Endothelial cell (in vitro differentiated cells): ENCODE measurements at regions not wholly inside any gene's neighbourhood (a gene's known extent, or its start where the extent isn't known, plus 50 kb on each side); places are given as distances from the start of the nearest gene placed in this dataset.
"Not testable (repeated sequence)": the region's sequence is repeated elsewhere in the genome, so short reads cannot be mapped to it uniquely, and the experiment has no call there.

Experiments
- DNase-seq: peaks from one replicate; pipeline ENCODE4 v3.0.0; 2021; ENCODE audit warnings: low spot score
- H3K27ac Mint-ChIP-seq: one replicate; pipeline ENCODE4 v1.8.0; 2021; ENCODE audit warnings: mixed read lengths, inconsistent platforms; ENCODE audit not compliant: unreplicated experiment
- H3K27me3 Mint-ChIP-seq: one replicate; pipeline ENCODE4 v1.8.0; 2021; ENCODE audit warnings: mild to moderate bottlenecking, moderate library complexity, mixed read lengths, inconsistent platforms; ENCODE audit not compliant: unreplicated experiment
- H3K36me3 Mint-ChIP-seq: one replicate; pipeline ENCODE4 v1.8.0; 2021; ENCODE audit warnings: mild to moderate bottlenecking, low read depth, mixed read lengths, inconsistent platforms; ENCODE audit not compliant: unreplicated experiment
- H3K4me1 Mint-ChIP-seq: one replicate; pipeline ENCODE4 v1.8.0; 2021; ENCODE audit warnings: mild to moderate bottlenecking, mixed read lengths, inconsistent platforms; ENCODE audit not compliant: unreplicated experiment
- H3K4me3 Mint-ChIP-seq: one replicate; pipeline ENCODE4 v1.8.0; 2021; ENCODE audit warnings: mild to moderate bottlenecking, mixed read lengths, inconsistent platforms; ENCODE audit not compliant: unreplicated experiment
- H3K9me3 Mint-ChIP-seq: one replicate; pipeline ENCODE4 v1.8.0; 2021; ENCODE audit warnings: mixed read lengths, inconsistent platforms; ENCODE audit not compliant: unreplicated experiment
- TF ChIP-seq, protein P1 (sequence below): fragments of 200-600 bp; sonication (generic); IDR thresholded peaks from one replicate; pipeline ENCODE4 v1.5.0; 2021; ENCODE audit warnings: antibody characterized with exemption; ENCODE audit not compliant: unreplicated experiment

DNA sequence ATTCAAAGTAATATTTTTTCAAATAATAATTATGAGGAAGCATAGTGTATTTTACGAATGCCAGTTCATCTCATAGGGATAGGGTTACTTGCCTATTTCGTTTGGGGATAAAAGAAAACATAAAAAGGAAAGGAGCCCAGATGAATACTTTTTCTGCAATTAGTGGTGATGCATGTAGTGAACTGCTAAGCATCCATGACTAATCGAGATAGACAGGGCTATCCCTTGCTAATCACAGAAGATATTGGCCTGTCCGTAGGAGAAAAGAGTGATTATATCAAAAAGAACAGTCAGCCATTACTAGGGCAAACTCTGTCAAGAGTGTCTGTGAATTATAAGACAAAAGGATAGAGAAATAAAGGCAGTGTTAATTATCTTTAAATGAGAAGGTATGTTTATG is 746.1 kb downstream of the C4orf33 start:
- Mint-ChIP-seq H3K27me3 (no peaks in the 10 kb centered on the region), H3K9me3 (no peaks in the 10 kb centered on the region), H3K27ac (no peak overlapping the region), H3K4me1 (no peaks in the 10 kb centered on the region), H3K4me3 (no peak overlapping the region), H3K36me3 (no peaks in the 10 kb centered on the region)
- TF ChIP-seq, protein P1, sequence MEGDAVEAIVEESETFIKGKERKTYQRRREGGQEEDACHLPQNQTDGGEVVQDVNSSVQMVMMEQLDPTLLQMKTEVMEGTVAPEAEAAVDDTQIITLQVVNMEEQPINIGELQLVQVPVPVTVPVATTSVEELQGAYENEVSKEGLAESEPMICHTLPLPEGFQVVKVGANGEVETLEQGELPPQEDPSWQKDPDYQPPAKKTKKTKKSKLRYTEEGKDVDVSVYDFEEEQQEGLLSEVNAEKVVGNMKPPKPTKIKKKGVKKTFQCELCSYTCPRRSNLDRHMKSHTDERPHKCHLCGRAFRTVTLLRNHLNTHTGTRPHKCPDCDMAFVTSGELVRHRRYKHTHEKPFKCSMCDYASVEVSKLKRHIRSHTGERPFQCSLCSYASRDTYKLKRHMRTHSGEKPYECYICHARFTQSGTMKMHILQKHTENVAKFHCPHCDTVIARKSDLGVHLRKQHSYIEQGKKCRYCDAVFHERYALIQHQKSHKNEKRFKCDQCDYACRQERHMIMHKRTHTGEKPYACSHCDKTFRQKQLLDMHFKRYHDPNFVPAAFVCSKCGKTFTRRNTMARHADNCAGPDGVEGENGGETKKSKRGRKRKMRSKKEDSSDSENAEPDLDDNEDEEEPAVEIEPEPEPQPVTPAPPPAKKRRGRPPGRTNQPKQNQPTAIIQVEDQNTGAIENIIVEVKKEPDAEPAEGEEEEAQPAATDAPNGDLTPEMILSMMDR = no peak
- no peak for DNase-seq

DNA sequence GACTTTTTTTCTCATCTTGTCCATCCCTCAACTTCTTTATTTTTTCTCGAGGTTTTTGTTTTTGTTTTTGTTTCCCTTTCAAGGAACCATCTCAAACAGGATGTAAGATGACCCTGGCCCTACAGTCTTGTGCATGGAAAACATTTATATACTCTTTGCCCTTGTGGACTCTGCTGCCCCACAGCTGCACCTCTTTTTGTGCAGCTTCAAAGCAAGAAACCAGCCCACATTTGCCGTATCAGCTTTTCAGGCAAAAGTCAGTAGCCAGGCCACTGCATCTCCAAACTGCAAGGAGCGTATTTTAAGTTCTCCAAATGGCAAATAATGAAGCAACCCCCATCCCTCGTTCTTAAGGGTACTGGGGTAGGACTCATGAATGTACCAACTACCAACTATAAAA is 756.5 kb downstream of the C4orf33 start:
- Mint-ChIP-seq H3K4me3 (no peak overlapping the region), H3K9me3 (no peaks in the 10 kb centered on the region), H3K36me3 (no peaks in the 10 kb centered on the region), H3K27me3 (no peaks in the 10 kb centered on the region), H3K27ac (no peak overlapping the region), H3K4me1 (no peaks in the 10 kb centered on the region)
- DNase-seq = no peak
- TF ChIP-seq, protein P1 = no peak

DNA sequence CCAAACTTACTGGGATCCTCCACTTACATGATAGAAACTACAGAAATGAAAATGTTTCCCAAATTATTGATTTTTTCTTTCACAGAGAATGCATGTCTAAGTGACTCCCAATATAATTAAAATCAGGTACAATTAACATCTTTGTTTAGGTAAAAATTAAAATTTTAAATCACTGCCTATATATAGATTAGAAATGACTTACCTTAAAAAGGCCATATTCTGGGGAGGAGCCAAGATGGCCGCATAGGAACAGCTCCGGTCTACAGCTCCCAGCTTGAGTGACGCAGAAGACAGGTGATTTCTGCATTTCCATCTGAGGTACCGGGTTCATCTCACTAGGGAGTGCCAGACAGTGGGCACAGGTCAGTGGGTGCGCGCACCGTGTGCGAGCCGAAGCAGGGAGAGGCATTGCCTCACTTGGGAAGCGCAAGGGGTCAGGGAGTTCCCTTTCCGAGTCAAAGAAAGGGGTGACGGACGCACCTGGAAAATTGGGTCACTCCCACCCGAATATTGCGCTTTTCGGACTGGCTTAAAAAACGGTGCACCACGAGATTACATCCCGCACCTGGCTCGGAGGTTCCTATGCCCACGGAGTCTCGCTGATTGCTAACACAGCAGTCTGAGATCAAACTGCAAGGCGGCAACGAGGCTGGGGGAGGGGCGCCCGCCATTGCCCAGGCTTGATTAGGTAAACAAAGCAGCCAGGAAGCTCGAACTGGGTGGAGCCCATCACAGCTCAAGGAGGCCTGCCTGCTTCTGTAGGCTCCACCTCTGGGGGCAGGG is 757.9 kb downstream of the C4orf33 start:
- not testable (repeated sequence) for H3K36me3 Mint-ChIP-seq, H3K4me1 Mint-ChIP-seq, DNase-seq, H3K4me3 Mint-ChIP-seq, H3K27ac Mint-ChIP-seq, H3K9me3 Mint-ChIP-seq, H3K27me3 Mint-ChIP-seq

DNA sequence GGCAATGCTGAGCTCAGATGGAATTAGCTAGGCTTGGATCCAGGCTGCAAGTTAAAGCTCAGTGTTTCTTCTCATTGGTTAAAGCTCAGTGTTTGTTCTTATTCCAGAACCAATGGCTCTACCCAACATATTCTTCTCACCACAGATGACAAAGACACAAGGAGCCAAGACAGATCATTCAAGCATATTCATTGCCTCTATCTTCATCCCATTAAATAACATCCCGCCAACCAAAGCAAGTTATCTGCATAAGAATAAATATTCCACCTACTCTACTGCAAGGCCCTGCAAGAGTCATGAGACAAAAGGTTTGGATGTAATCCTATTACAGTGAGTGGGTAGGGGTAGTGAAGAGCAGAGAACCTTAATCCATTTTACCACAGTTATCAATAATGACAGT is 766.5 kb downstream of the C4orf33 start:
- Mint-ChIP-seq H3K27me3 (no peaks in the 10 kb centered on the region), H3K4me3 (no peak overlapping the region), H3K4me1 (no peaks in the 10 kb centered on the region), H3K27ac (no peak overlapping the region), H3K36me3 (no peaks in the 10 kb centered on the region), H3K9me3 (no peaks in the 10 kb centered on the region)
- DNase-seq = no peak
- TF ChIP-seq, protein P1 = no peak

DNA sequence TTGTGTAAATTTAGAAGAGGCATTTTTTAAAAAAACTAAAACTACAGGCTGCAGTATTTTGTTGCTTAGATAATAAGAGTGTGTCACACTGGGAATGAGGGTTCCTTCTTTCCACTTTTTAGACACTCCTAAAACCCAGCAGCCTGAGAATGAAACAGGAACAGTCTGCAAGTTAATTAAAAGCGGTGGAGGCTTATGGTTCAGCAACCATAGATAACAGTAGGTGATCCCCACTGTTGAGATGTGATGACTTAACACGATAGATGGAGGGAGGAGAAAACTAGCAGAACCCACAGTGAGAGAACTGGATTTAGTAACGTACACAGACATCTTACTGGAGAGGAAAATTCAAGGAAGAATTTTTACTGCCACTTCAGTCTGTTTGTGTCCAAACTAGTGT is 767.3 kb downstream of the C4orf33 start:
- no peak for DNase-seq
- H3K27me3 Mint-ChIP-seq = no peaks in the 10 kb centered on the region
- H3K9me3 Mint-ChIP-seq = no peaks in the 10 kb centered on the region
- TF ChIP-seq, protein P1 = no peak
- no peak overlapping the region for H3K27ac Mint-ChIP-seq
- H3K4me3 Mint-ChIP-seq = no peak overlapping the region
- no peaks in the 10 kb centered on the region for H3K4me1 Mint-ChIP-seq
- H3K36me3 Mint-ChIP-seq = no peaks in the 10 kb centered on the region
